Limb (tissue), 2 donors: ENCODE measurements at regions not wholly inside any gene's neighbourhood (a gene's known extent, or its start where the extent isn't known, plus 50 kb on each side); places are given as distances from the start of the nearest gene placed in this dataset.
"Not testable (repeated sequence)": the region's sequence is repeated elsewhere in the genome, so short reads cannot be mapped to it uniquely, and the experiment has no call there.

Experiments used
- DNase-seq, 2 donors: peaks; one replicate each; pipeline ENCODE4 v3.0.0-alpha.2; 2016; ENCODE audit errors: extremely low spot score in 2 of 2

DNA sequence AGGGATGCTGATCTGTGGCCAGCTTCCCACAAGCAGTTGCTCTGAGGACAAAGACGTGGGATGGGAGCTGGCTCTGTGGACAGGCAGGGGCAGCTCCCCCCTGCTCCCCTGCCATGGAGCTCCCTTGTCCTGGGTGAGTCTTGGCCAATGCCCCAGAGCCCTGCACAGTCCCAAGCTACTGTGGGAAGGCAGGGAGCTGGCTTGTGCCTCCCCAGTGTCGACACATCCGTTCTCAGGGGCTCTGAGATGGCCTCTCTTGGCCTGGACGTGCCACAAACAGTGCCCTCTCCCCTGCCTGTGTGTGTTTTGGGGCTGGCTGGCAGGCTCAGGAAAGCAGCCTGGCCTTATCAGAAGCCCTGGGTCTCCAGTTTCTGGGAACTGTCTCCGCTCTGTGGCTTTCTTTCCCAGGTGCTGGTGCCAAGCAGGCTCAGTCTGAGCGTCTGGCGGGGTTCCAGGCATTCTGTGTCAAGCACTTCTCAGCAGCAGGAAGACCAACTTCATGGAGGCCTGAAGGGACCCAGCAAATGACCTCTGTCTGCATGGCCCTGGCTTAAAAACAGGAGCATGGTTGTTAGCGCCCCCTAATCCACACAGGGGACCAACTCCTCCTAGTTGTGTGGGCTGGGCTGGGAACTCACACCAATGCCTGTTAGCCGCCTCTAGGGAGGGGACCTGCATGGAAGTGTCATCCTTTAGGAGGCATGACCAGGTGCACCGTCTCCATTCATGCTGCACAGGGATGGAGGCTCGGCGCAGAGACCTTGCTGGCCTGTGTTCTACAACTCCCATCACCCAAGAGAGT is 375.2 kb downstream of the RPS24 start:
- peak in 1 of 2 donors; percentile 69 for DNase-seq

DNA sequence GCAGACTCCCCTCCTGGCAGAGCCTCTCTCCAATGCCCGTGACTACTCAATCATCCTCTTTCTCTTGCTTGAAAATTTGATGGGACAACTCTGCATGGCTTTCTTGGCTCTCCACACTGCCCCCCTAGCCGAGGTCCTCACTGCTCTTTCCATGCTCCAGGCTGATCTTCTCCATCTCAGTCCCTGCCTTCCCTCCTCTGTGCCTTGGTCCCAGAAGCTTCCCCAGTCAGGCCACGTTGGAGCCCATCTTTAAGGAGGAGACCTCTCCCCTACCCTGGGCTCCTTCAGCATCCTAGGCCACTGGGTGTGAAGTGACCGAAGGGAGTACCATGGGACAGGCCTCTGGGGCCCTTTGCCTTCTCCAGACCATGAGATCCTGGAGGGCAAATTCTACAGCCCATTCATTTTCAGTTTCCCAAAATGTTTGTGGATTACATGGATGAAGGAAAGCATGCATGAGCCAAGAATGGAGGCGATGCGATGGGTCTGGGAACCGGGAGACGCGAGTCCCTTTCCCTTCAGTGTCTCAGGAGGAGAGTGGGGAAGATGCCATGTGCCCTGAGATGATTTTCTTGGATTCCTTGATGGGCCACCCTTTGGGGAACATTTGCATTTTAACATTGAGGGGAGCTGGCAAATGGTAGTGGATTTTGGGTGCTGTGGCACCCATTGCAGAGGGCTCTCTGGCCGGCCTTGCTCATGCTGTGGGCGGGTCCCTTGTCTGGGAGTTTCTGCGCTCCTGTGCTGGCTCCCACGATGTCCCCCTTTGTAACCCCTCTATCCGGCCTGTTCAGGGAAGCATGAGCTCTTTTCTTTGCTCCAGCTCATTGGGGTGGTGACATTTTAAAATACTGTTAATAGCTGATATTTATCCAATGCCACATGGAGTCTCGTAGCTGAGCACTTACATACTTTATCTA is 376.6 kb downstream of the RPS24 start:
- peak in 1 of 2 donors; percentile 8 for DNase-seq

DNA sequence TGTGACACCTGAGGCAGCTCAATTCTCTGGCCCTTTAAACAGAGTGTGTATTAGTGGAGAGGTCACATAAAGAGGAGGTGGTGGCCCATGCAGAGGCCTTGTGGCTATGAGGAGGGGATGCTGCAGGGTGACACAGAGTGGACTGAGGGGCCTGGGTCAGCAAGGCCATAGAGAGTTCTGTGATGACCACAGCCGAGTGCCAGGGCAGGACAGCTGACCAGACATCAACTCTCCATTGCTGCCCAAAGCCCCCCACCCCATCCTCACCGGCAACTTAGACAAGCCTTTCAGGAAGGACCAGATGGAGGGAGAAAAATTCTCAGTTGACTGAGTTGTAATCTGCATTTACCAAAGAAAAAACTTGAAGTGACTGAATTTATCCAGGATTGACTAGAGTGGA is 378.1 kb downstream of the RPS24 start:
- DNase-seq: peak in 1 of 2 donors; percentile 9

DNA sequence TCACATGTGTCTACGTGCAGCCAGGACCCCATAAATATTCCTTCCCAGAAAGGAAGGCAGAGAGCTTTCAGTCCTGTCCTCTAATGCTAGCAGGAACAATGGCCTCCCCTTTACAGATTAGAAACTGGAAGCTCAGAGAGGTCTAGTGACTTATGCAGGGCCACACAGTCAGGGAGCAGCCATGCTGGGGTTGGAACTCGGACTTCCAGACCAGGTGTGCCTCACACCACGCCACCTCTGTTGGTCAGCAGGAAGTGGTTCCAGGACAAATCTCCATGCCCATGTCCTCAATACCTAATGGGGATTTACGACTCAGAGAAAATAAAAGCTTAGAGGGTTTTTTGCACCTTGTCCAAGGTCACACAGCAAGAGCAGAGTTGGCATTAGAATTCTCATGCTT is 378.9 kb downstream of the RPS24 start:
- no peak for DNase-seq

DNA sequence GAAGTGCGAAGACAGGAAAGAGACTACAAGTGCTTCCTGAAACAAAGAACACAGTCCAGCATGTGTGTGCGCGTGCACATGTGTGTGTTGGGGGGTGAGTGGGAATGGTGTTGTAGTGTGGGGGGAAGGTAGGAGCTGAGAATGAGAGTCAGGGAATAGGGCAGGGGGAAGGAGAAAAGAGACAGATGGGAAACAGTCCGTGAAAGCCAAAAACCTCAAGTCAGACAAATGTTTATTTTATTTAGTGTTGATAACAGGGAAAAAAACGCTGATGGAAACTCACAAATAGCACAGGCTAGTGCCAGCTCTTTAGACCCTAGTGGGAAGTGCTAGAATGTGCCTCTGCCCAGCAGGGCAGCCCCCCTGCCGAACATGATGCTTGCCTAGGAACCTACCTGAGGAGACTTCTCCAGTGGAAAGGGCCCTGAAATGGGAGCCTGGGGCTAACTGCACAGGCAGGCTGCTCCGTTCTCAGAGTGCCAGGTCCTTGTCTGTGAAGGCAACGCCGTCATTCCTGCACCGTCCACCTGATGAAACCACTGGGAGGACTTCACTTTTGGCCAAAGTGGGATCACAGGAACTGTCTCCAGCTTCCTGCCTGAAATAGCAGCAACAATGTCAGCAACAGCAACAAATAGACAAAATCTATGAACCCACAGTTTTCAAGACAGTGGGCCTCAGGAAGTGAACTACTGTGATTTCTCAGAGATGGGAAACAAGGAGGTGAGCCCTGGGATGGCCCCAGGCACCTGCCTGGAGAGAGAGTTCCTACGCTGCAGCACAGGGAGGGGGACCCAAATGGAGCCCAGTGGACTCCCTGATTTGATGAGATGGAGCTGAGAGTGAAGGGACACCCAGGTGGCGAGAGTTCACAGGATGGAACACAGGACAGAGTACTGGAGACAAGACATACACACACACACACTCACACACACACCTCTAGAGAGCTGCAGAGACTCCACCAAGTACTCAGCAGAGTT is 379.7 kb downstream of the RPS24 start:
- peak in 1 of 2 donors; percentile 26 for DNase-seq

DNA sequence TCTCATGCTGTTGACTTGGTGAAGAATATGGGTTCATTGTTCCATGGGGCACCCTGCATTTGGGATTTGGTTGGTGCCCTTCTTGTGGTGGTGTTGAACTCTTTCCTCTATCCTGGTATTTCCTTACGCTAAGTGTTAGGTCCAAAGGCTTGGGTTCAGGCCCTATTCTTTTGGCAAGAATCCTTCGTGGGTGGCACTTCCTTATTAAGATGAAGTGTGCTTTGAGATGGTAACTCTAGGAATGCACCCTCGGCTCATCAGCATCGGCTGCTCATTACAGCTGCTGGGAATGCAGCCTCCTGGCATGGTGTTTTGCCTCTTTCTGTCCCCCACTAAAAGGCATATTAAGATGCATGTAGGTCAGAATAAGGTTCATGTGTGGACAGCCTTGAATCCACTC is 380.7 kb downstream of the RPS24 start:
- DNase-seq: peak in 1 of 2 donors; percentile 5

DNA sequence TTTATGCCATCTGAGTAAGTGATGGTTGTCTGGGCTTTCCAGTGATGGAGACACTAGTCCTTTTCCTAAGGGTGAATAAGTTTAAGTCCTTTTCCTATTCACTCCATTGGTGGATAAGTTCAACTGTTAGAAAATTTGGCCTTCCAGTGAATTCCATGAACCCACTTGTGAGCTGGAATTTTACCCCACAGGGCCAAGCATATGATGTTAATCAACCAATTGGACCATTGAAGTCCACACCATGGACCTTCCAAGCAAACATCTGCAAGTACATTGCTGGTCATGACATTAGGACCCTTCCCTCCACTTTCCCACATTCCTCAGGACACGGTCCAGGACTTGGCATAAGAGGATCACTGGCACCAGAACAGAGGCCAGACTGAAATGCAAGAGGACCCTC is 381.4 kb downstream of the RPS24 start:
- DNase-seq: no peak

DNA sequence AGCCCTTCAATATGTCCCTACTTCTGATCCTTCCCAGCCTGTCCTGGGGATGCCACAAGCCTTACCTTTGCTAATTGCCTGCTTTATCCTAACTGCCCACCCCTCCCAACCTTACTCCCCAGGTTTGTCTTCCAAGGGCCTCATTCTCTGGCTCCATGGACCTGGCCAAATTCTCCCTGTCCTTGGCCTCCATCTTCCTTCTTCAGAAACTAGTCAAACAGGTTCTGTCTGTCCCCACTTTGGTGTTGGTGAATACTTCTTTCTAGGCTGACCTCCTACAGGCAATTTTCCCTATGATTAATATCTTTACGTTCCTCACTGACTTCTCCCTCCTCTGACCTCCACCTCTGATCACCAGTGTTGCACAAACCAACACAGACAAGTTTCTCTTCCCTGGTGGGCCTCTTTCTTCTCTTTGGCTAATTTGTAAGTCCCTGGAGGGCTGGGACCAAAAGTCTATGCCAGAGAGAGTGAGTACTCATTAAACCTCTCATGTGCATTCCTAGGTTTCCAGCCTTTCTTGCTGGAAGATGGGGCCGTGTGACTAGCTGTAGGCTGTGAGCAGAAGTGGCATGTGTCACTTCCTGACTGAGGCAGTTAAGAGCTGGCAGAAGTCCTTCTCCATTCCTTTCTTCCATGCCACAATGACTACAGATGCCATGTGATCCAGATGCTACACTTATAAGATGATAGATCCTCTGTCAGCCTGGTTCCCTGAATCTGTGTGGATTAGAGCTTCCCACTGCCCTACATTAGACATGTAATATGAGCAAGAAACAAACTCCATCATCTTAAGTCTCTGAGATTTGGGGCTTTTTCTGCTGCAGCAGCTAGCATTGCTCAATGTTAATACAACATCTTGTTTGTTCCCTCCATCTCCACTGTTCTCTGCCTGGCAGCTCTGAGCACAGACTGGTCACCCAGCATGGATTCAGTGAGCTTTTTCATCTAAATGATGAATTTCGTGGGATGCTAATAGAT is 382.7 kb downstream of the RPS24 start:
- peak in 1 of 2 donors; percentile 14 for DNase-seq

DNA sequence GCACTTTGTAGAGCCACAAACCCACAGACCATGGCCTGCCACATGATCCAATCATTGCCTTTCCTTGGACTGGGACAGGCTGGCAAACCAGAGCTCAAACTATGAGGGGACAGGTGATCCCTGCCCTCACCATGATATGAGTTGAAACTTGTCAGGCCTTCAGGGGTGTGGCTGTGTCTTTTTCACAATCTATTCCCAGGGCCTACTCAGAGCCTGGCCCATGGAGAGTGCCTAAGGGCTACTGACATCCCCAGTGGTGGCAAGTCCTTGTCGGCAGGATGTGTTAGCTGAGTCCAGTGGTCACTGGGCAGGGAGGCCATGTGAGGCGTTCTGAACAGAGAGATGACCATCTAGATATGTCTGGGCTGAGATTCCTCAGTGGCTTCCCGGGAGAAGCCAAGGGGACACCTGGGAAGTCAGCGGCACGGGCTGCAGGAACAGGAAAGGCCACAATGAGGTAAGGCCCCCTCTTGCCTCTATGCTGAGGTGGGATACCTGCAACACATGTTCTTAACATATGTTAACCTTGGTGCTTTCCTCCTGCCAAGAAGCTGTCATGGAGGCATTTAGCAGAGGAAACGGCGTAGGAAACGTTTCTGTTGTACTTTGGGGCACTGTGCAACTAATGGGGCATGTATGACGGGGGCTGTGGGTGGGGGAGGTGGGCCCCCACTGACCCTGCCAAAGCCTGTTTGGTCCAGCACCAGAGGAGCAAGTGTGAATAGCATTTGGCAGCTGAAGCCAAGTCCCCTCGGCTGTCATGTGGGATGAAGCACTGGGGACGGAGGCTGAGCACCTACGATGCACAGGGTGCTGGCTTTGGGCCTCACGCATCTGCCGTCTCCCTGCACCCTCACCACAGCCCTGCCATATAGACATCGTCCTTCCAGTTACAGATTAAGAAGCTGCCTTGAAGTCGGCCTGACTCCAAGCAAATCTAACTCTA is 384.0 kb downstream of the RPS24 start:
- peak in 1 of 2 donors; percentile 24 for DNase-seq

DNA sequence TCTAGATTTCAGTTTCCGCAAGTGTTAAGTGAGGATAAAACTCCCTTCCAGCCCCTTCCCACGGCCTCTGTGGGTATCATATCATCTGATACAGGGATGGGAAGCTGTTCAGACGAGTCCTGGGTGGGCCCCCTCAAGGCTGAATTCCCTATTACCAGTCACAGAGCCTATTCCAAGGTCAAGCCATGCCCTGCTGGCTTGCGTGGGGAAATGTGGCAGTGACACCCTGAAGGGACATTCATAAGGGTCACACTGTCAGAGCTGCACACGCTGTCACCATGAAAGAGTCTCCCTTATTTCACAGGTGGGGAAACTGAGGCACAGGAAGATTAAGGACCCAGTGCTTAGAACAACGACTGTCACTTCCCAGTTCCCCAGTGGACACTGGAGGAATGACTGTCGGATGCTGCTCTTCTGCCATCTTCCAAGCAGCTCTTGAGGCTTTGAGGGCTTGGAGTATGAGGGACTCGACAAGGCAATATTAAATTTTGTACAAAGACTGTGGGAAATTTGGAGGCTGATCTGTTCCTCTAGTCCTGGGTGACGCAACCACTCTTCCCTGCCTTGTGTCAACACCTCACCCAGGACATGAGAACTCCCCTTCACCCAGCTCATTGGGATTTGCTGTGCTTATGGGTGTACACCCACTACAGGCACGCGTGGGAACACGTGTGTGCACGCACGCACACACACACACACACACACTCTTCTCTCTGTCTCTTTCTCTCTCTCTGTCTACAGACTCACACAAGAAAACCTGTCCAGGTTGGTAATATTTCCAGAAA is 386.0 kb downstream of the RPS24 start:
- DNase-seq: peak in 1 of 2 donors; percentile 15

DNA sequence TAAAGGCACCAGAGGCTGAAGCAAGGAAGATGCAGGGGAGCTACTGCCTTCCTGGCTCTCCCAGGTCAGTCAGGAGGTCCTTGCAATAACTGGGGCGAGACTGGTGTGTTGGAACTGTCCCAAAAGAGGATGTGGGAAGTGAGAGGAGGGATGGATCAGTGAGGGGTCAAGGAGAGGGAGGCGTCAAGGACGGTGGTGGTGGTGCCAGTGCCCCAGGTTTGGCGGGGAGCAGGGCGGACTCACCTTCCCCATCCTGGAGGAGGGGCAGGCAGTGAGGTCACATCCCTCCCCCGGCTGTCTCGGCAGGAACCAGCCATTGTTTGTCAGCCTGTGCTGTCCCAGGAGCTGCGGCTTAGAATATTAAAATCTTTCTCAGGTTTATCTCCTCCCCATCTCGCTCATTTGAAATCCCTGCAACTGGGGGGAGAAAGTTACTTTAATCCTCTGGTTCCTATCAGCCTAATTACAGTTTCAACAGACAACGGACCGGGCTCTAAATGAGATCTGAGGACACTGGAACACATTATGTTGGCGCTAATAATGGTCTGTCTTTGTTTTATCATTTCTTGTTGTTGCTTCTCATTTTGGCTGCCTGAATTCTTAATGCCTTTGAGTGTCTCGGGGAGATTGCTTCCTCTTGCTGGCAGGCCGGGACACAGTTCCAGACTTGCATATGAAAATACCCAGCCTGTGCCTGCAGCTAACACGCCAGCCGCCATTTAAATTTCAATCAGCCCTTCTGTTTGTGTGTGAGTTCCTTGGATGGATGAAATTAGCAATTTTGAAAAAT is 387.5 kb downstream of the RPS24 start:
- DNase-seq: peak in 1 of 2 donors; percentile 24

DNA sequence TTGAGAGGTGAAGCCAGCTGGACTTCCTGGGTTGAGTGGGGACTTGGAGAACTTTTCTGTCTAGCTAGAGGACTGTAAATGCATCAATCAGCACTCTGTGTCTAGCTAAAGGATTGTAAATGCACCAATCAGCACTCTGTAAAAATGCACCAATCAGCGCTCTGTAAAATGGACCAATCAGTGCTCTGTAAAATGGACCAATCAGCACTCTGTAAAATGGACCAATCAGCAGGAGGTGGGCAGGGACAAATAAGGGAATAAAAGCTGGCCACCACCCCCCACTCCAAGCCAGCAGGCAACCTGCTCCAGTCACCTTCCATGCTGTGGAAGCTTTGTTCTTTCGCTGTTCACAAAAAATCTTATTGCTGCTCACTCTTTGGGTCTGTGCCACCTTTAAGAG is 390.4 kb downstream of the RPS24 start:
- not testable (repeated sequence) for DNase-seq

DNA sequence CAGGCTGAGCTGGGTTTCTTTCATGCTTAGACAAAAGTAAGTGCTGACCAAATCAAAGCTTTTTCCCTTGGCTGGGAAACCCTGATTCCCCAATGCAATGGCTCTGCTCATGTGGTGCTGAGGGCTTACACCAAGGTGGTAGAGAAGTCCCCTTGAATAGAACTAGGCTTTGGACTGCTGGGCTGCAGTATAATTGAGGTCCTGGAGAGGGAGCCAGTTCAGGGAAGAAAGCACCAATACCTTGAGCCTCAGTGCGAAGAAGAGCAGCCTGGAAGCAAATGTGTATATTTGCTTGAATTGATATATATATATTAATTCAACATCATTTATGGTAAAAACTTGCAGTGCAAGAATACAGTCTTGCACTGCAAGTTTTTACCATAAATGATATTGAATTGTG is 391.1 kb downstream of the RPS24 start:
- no peak for DNase-seq

DNA sequence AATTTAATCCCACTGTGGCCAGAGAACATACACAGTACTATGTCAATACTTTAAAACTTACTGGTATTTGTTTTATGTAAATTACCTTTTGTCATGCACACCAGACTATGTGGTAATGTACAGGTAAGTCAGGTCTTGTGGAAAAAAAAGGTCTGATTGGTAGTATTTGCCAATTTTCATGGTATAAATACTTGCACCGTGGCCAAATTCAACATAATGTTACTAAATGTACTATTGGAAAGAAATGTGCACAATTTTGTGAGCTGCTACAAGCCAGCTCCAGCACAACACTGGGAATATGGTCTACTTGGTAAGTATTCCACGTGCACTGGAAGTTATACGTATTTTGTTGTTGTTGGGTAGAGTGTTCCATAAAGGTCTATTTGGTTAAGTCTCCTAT is 392.5 kb downstream of the RPS24 start:
- DNase-seq: no peak

DNA sequence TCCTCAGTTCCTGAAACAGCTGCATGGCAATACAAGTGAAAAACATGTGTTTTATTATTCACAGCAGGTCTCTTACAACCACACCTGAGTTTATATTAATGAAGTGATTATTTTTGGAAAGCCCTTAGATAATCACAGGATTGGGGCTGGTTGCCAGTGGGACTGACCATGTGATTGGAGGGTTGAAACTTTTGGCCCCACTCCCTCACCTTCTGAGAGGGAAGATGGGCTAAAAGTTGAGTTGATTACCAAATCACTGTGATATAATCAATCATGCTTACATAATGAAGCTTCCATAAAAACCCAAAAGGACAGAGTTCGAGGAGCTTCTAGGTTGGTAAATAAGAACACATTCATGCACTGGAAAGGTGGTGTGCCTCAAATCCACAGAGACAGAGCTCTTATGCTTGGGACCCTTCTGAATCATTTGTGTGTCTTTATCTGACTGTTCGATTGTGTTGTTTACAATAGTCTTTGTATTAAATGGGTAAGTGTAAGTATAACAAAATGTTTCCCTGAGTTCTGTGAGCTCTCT is 393.9 kb downstream of the RPS24 start:
- DNase-seq: no peak

DNA sequence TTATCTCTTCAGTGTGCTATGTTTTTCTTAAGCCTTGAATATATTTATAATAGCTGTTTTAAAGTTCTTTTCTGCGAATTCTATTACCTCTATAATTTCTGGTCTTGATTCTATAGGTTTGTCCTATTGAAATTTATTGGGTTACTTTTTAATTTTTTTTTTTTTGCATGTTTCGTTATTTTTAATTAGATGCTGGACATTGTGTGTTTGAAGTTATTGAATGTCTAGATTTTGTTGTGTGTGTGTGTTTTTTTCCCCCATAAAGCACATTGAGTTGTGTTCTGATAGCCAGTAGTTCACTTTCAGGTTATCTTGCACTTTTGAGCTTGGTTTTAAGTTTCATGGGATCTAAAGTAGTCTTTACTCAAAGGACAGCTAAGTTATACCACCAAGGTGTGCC is 394.9 kb downstream of the RPS24 start:
- no peak for DNase-seq

DNA sequence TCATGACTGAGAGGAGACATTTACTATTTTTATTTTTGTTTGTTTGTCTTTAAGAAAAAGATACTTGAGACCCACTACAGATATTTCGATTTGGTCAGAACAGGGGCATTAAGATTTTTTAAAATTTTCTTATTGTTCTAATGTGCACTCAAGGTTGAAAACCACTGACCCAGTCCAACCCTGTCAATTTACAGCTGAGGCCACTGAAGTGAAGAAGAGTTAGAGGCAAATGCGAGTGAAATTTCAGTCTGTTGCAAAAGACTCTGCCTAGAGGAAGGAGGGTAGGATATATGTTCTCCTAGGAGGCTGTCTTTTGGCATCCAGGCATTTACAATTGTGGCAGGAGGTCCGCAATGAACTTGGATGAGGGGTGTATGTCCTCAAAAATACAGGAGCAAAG is 396.3 kb downstream of the RPS24 start:
- DNase-seq: peak in 1 of 2 donors; percentile 2
